GM23338 (cell line): ENCODE measurements at regions not wholly inside any gene's neighbourhood (a gene's known extent, or its start where the extent isn't known, plus 50 kb on each side); places are given as distances from the start of the nearest gene placed in this dataset.

ENCODE experiments used
- ATAC-seq: fragments of 200-7000 bp; cut with Tn5 transposase; 3 replicates; pipeline ENCODE4 v1.9.1; 2020
- DNase-seq: peaks from one replicate; pipeline ENCODE4 v3.0.0-alpha.2; 2015; ENCODE audit warnings: low spot score
- H2AFZ ChIP-seq: fragments of 200-600 bp; sonication (generic); 2 replicates; pipeline ENCODE4 v1.8.0; 2016; ENCODE audit warnings: antibody characterized with exemption, mild to moderate bottlenecking, moderate library complexity
- H3F3A ChIP-seq: fragments of 200-600 bp; sonication (generic); replicated peaks from 2 replicates; pipeline ENCODE4 v1.8.0; 2017; ENCODE audit warnings: antibody characterized with exemption, mixed run types, low read depth
- H3K27ac ChIP-seq: fragments of 200-600 bp; sonication (generic); 2 replicates; pipeline ENCODE4 v1.6.1; 2016; ENCODE audit warnings: low read depth
- H3K27me3 ChIP-seq: fragments of 200-600 bp; sonication (generic); 2 replicates; pipeline ENCODE4 v1.8.0; 2016; ENCODE audit warnings: mild to moderate bottlenecking, mixed run types, moderate library complexity; ENCODE audit not compliant: insufficient read depth
- H3K36me3 ChIP-seq: fragments of 200-600 bp; sonication (generic); 2 replicates; pipeline ENCODE4 v1.8.0; 2016; ENCODE audit warnings: mild to moderate bottlenecking; ENCODE audit not compliant: insufficient read depth
- H3K4me1 ChIP-seq: fragments of 200-600 bp; sonication (generic); 2 replicates; pipeline ENCODE4 v1.8.0; 2016; ENCODE audit warnings: mild to moderate bottlenecking, moderate library complexity; ENCODE audit not compliant: insufficient read depth
- H3K4me2 ChIP-seq: fragments of 200-600 bp; sonication (generic); 2 replicates; pipeline ENCODE4 v1.7.1; 2017; ENCODE audit warnings: mixed run types
- H3K4me3 ChIP-seq: fragments of 200-600 bp; sonication (generic); 2 replicates; pipeline ENCODE4 v1.6.1; 2016; ENCODE audit warnings: mixed run types
- H3K79me2 ChIP-seq: fragments of 200-600 bp; sonication (generic); replicated peaks from 2 replicates; pipeline ENCODE4 v1.8.0; 2017; ENCODE audit warnings: mild to moderate bottlenecking; ENCODE audit not compliant: insufficient read depth
- H3K9me2 ChIP-seq: fragments of 200-600 bp; sonication (generic); 2 replicates; pipeline ENCODE4 v1.8.0; 2017; ENCODE audit not compliant: insufficient read depth
- H4K20me1 ChIP-seq: fragments of 200-600 bp; sonication (generic); replicated peaks from 2 replicates; pipeline ENCODE4 v1.8.0; 2017; ENCODE audit warnings: mild to moderate bottlenecking; ENCODE audit not compliant: insufficient read depth
- H3K27ac Mint-ChIP-seq: 2 replicates; pipeline ENCODE4 v1.8.0; 2020; ENCODE audit warnings: inconsistent platforms, mild to moderate bottlenecking, moderate library complexity, mixed read lengths
- H3K27me3 Mint-ChIP-seq: 3 replicates; pipeline ENCODE4 v1.8.0; 2022; ENCODE audit warnings: low read depth, mild to moderate bottlenecking, moderate library complexity, mixed read lengths, inconsistent platforms; ENCODE audit not compliant: insufficient read depth, poor library complexity
- H3K36me3 Mint-ChIP-seq: 3 replicates; pipeline ENCODE4 v1.8.0; 2021; ENCODE audit warnings: low read depth, mild to moderate bottlenecking, inconsistent platforms, moderate library complexity, mixed read lengths
- H3K4me1 Mint-ChIP-seq: 3 replicates; pipeline ENCODE4 v1.8.0; 2020; ENCODE audit warnings: mild to moderate bottlenecking, inconsistent platforms, mixed read lengths
- H3K4me3 Mint-ChIP-seq: 3 replicates; pipeline ENCODE4 v1.8.0; 2021; ENCODE audit warnings: moderate library complexity, mild to moderate bottlenecking, inconsistent platforms, mixed read lengths
- H3K9me3 Mint-ChIP-seq: 3 replicates; pipeline ENCODE4 v1.8.0; 2020; ENCODE audit warnings: moderate library complexity, mild to moderate bottlenecking, inconsistent platforms, mixed read lengths
- CREB1 ChIP-seq: fragments of 250-450 bp; sonication (Bioruptor Pico); IDR thresholded peaks from 2 replicates; pipeline ENCODE4 v1.5.0; 2020; ENCODE audit warnings: low read depth, mild to moderate bottlenecking, moderate library complexity
- EZH2 ChIP-seq: fragments of 200-600 bp; sonication (generic); IDR thresholded peaks from one replicate; pipeline ENCODE4 v1.8.0; 2017; ENCODE audit warnings: antibody characterized with exemption, mild to moderate bottlenecking, low read depth; ENCODE audit not compliant: unreplicated experiment
- NANOG ChIP-seq: IDR thresholded peaks from 2 replicates; pipeline ENCODE4 v1.6.1; 2016; ENCODE audit warnings: antibody characterized with exemption, borderline replicate concordance
- POLR2AphosphoS5 ChIP-seq: IDR thresholded peaks from 2 replicates; pipeline ENCODE4 v1.6.1; 2016; ENCODE audit warnings: antibody characterized with exemption, low read depth
- STAT1 ChIP-seq: IDR thresholded peaks from one replicate; pipeline ENCODE4 v1.6.1; 2016; ENCODE audit warnings: antibody characterized with exemption; ENCODE audit not compliant: unreplicated experiment
- ZNF114 ChIP-seq: fragments of 250-450 bp; sonication (Bioruptor Pico); IDR thresholded peaks from 2 replicates; pipeline ENCODE4 v1.5.0; 2020; ENCODE audit warnings: mild to moderate bottlenecking, moderate library complexity
- ZNF331 ChIP-seq: fragments of 250-450 bp; sonication (Bioruptor Pico); IDR thresholded peaks from 2 replicates; pipeline ENCODE4 v1.5.0; 2020; ENCODE audit warnings: low read depth, mild to moderate bottlenecking, moderate library complexity
- TF ChIP-seq, protein P1 (sequence below): IDR thresholded peaks from 2 replicates; pipeline ENCODE4 v1.6.1; 2016; ENCODE audit warnings: antibody characterized with exemption
- TF ChIP-seq, protein P2 (sequence below): fragments of 250-450 bp; sonication (Bioruptor Pico); IDR thresholded peaks from 2 replicates; pipeline ENCODE4 v1.5.0; 2020; ENCODE audit warnings: mild to moderate bottlenecking, moderate library complexity

DNA sequence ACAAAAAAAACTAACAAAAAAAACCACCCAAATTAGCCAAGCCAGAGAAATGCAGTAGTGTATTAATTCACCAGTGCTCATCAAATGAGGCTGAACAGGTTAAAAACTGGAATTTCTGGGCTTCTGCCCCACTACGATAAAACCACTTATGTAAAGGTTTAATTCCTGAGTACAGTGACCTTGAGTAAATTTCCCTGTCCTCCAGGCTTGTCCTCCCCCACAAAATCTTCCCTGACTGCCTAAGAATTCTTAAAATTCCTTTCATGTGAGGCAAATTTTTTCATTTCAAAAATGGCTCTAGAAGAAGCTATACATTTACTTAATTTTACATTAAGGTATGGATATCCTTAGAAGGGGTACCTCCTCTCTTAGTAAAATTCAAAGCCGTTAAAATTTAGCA, 80.1 kb upstream of the ID4 start:
- ATAC-seq (no peak), DNase-seq (peak; percentile 24)
- H3K4me2 ChIP-seq = no peak overlapping the region
- no peak overlapping the region for H3K27ac ChIP-seq
- TF ChIP-seq, protein P1, sequence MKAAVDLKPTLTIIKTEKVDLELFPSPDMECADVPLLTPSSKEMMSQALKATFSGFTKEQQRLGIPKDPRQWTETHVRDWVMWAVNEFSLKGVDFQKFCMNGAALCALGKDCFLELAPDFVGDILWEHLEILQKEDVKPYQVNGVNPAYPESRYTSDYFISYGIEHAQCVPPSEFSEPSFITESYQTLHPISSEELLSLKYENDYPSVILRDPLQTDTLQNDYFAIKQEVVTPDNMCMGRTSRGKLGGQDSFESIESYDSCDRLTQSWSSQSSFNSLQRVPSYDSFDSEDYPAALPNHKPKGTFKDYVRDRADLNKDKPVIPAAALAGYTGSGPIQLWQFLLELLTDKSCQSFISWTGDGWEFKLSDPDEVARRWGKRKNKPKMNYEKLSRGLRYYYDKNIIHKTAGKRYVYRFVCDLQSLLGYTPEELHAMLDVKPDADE = no peak
- TF ChIP-seq POLR2AphosphoS5 (no peak), EZH2 (no peak), ZNF331 (CRISPR knock-in tag) (no peak), NANOG (no peak), ZNF114 (no peak)
- 0 out of 2 replicates have a peak, but pooled peaks cover 9% of the 10 kb centered on the region for H3K4me1 ChIP-seq
- H3K4me1 Mint-ChIP-seq = peaks cover 15% of the 10 kb centered on the region
- H3K27ac Mint-ChIP-seq = no peak overlapping the region
- no peaks in the 10 kb centered on the region for H3K79me2 ChIP-seq
- H3F3A ChIP-seq = no peaks in the 10 kb centered on the region
- no peaks in the 10 kb centered on the region for H3K36me3 Mint-ChIP-seq
- no peaks in the 10 kb centered on the region for H3K36me3 ChIP-seq
- H3K9me3 Mint-ChIP-seq = no peaks in the 10 kb centered on the region
- H3K9me2 ChIP-seq = no peaks in the 10 kb centered on the region
- no peaks in the 10 kb centered on the region for H4K20me1 ChIP-seq
- H3K27me3 ChIP-seq = no peaks in the 10 kb centered on the region
- H3K4me3 ChIP-seq = no peak overlapping the region
- no peak overlapping the region for H3K4me3 Mint-ChIP-seq
- H3K27me3 Mint-ChIP-seq = no peaks in the 10 kb centered on the region
- H2AFZ ChIP-seq = no peak overlapping the region

DNA sequence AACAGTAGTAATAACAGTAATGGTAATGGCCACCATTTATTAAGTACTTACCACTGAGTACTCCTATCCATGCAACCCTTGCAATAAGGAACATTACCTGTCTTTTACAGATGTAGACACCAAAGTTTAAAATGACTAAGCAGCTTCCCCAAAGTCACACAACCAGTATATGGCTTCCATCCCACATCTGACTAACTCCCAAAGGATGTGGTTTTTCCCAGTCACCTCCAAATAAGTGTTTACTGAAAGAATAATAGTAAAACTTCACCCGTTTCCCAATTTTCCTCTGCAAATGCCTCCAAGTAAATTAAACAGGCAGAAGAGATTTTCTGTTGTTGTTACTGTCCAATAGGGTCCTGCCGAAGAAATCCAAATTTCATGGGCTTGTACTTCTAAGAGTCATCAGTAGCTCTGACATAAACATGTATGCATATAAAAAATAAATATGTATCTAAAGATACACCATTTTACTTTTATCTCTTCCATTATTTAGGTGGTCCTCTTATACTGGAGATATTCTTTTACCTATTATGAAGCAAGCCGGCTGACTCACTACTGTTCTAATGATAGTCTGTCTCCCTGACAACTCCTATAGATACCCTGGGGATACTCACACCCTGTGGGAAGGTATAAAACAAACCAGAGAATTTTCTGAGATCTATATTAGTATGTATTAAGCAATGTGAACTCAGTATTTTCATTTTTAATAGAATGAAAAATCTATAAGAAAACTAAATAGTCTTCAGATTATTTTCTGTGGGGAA, 77.9 kb upstream of the ID4 start:
- H3K4me1 Mint-ChIP-seq = peaks cover 2% of the 10 kb centered on the region; the same call in 1 of the 3 replicates
- no peaks in the 10 kb centered on the region for H4K20me1 ChIP-seq
- H3K27ac Mint-ChIP-seq = no peak overlapping the region
- no peaks in the 10 kb centered on the region for H3K36me3 ChIP-seq
- H3K4me2 ChIP-seq = no peak overlapping the region
- peaks cover 3% of the 10 kb centered on the region for H3K27me3 Mint-ChIP-seq
- no peaks in the 10 kb centered on the region for H3F3A ChIP-seq
- peaks cover 8% of the 10 kb centered on the region for H3K9me2 ChIP-seq
- H3K36me3 Mint-ChIP-seq = peaks cover 7% of the 10 kb centered on the region; the same call in 2 of the 3 replicates
- DNase-seq (no peak), ATAC-seq (no peak)
- H3K27me3 ChIP-seq = no peaks in the 10 kb centered on the region
- H3K4me3 ChIP-seq = no peak overlapping the region
- no peaks in the 10 kb centered on the region for H3K79me2 ChIP-seq
- H2AFZ ChIP-seq = no peak overlapping the region
- H3K27ac ChIP-seq = no peak overlapping the region
- H3K4me1 ChIP-seq = no peaks in the 10 kb centered on the region
- H3K4me3 Mint-ChIP-seq = no peak overlapping the region
- peaks cover 8% of the 10 kb centered on the region; the same call in 2 of the 3 replicates for H3K9me3 Mint-ChIP-seq
- no peak for TF ChIP-seq NANOG
- no peak for TF ChIP-seq CREB1
- TF ChIP-seq, protein P1 = no peak
- TF ChIP-seq POLR2AphosphoS5 = no peak
- TF ChIP-seq, protein P2, sequence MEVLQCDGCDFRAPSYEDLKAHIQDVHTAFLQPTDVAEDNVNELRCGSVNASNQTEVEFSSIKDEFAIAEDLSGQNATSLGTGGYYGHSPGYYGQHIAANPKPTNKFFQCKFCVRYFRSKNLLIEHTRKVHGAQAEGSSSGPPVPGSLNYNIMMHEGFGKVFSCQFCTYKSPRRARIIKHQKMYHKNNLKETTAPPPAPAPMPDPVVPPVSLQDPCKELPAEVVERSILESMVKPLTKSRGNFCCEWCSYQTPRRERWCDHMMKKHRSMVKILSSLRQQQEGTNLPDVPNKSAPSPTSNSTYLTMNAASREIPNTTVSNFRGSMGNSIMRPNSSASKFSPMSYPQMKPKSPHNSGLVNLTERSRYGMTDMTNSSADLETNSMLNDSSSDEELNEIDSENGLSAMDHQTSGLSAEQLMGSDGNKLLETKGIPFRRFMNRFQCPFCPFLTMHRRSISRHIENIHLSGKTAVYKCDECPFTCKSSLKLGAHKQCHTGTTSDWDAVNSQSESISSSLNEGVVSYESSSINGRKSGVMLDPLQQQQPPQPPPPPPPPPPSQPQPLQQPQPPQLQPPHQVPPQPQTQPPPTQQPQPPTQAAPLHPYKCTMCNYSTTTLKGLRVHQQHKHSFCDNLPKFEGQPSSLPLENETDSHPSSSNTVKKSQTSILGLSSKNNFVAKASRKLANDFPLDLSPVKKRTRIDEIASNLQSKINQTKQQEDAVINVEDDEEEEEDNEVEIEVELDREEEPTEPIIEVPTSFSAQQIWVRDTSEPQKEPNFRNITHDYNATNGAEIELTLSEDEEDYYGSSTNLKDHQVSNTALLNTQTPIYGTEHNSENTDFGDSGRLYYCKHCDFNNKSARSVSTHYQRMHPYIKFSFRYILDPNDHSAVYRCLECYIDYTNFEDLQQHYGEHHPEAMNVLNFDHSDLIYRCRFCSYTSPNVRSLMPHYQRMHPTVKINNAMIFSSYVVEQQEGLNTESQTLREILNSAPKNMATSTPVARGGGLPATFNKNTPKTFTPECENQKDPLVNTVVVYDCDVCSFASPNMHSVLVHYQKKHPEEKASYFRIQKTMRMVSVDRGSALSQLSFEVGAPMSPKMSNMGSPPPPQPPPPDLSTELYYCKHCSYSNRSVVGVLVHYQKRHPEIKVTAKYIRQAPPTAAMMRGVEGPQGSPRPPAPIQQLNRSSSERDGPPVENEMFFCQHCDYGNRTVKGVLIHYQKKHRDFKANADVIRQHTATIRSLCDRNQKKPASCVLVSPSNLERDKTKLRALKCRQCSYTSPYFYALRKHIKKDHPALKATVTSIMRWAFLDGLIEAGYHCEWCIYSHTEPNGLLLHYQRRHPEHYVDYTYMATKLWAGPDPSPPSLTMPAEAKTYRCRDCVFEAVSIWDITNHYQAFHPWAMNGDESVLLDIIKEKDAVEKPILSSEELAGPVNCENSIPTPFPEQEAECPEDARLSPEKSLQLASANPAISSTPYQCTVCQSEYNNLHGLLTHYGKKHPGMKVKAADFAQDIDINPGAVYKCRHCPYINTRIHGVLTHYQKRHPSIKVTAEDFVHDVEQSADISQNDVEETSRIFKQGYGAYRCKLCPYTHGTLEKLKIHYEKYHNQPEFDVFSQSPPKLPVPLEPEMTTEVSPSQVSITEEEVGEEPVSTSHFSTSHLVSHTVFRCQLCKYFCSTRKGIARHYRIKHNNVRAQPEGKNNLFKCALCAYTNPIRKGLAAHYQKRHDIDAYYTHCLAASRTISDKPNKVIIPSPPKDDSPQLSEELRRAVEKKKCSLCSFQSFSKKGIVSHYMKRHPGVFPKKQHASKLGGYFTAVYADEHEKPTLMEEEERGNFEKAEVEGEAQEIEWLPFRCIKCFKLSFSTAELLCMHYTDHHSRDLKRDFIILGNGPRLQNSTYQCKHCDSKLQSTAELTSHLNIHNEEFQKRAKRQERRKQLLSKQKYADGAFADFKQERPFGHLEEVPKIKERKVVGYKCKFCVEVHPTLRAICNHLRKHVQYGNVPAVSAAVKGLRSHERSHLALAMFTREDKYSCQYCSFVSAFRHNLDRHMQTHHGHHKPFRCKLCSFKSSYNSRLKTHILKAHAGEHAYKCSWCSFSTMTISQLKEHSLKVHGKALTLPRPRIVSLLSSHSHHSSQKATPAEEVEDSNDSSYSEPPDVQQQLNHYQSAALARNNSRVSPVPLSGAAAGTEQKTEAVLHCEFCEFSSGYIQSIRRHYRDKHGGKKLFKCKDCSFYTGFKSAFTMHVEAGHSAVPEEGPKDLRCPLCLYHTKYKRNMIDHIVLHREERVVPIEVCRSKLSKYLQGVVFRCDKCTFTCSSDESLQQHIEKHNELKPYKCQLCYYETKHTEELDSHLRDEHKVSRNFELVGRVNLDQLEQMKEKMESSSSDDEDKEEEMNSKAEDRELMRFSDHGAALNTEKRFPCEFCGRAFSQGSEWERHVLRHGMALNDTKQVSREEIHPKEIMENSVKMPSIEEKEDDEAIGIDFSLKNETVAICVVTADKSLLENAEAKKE (CRISPR knock-in tag) = no peak
- TF ChIP-seq ZNF331 (CRISPR knock-in tag) = no peak
- TF ChIP-seq STAT1 = no peak
